GM19455 (cell line): ENCODE measurements at regions not wholly inside any gene's neighbourhood (a gene's known extent, or its start where the extent isn't known, plus 50 kb on each side); places are given as distances from the start of the nearest gene placed in this dataset.

Experiments
- ATAC-seq: cut with Tn5 transposase; IDR thresholded peaks from one replicate; pipeline ENCODE4 v1.9.1; 2021; ENCODE audit not compliant: unreplicated experiment

DNA sequence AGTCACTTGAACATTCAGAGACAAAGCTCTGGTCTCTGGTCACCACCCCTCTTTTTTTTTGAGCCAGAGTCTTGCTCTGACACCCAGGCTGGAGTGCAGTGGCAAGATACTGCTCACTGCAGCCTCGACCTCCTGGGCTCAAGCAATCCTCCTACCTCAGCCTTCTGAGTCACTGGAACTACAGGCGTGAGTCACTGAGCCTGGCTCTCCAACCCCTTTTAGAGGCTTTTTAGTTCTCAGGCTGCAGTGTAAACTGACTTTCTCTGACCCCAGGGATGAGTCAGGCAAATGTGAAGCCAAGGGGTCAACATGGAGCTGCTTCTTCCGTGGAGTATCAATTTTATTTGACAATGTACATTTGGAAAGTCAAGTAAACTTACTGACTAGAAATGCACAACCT is 229.2 kb downstream of the PTTG2 start:
- no peak for ATAC-seq

DNA sequence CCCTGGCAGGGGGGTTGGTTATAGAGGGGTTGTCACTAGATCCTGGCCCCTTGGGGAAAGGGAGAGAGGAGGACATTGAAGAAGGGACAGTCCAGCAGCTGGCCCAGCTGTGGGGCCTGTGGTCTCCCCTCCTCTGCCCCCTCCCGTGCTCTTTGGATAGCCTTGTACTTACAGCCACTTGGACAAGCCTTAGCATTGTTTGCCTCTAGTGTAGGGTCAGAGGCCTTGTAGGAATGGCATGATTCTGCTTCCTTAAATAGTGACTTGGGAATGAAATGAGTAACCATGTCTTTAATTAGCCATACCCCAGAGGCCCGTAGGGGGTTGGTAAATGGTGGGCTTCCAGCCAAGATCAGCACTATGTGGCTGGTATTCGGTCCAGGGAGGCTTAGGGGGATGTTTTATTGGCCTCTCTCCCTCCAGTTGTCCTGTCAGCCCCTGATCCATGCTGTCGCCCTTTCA is 230.6 kb downstream of the PTTG2 start:
- no peak for ATAC-seq

DNA sequence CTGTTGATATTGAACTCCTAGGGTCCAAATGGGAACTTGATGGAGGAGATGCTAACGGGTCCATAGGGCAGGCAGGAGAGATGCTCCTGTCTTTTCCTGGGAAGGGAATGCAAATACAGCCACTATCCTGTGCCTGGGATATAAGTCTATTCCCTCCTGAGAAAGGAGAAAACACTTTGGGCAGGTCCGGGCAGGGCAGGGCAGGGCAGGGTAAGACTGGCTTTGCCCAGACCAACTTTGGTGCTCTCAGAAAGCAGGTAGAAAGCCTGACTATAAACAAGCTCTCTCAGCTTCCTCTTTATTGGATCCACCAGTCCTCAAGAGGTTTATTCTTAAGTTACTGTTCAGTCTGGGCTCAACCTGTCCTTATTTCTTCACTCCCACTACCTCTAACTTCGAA is 232.3 kb downstream of the PTTG2 start:
- ATAC-seq: no peak

DNA sequence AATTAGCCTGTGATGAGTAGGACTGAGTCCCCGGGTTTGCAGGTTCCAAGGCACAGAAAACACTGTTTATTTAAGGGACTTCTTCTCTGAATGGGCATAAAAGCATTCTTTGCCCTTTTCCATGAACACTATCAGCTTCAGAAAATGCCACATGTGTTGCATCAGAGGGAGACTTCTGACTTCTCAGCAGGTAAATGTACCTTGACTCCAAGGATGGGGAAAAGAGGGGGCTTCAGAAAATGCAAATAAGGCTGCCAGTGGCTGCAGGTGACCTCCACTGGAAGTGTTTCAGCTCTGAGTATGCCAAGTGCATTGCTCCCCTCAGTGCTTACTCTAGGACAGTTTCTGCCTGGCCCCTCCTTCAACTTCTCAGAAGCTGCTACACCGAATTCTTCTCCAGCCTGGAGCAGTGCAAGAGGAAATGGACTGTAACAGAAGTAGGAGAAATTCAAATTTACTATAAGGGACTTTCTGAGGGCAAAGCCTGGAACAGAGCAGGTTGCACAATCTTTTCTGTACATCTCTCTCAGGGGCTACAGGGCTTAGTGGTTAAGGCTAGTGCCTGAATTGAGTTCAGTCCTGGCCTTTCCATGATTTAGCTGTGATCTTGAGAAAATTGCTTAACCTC is 233.2 kb downstream of the PTTG2 start:
- no peak for ATAC-seq

DNA sequence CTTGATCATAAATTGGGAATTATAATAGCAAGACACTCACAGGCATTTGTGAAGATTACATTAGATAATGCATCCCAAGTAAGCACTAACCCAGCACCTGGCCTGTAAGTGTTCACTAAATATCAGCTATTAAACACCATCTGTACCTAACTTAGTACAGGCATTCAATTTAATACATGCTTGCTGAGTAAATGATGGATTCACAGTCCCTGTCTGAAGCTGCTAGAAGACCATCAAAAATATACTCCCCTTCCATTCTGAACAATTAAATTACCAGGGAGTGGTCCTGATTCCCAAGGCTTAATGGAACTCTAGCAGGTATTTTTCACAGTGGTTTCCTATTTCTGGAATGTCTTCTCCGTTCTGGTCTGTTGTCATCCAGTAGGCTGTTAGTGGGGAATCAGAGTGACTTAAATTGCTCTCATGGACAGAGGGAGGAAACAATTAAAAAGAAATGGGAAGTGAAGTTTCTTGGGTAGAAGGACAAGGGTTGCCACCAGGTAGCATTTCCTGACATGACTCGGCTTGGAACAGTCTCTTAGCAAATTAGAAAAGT is 233.9 kb downstream of the PTTG2 start:
- no peak for ATAC-seq

DNA sequence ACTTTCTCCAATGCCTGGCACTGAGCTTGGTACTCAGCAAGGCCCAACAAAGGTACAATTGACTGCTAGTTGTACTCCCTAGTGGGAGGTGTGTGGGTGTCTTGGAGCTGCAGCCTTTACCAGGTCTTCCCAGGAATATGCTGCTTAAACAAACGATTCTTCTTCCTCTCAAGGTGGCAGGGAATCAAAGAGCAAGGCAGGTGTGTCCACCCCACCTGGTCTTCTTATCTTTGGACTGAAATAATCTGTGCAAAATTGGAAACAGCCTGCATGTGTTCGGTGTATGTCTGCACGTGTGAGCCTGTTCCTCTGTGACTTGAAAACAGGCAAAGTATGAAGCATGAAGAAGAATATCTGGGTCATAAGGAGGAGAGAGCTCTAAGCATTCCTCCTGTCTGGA is 235.3 kb downstream of the PTTG2 start:
- ATAC-seq: no peak

DNA sequence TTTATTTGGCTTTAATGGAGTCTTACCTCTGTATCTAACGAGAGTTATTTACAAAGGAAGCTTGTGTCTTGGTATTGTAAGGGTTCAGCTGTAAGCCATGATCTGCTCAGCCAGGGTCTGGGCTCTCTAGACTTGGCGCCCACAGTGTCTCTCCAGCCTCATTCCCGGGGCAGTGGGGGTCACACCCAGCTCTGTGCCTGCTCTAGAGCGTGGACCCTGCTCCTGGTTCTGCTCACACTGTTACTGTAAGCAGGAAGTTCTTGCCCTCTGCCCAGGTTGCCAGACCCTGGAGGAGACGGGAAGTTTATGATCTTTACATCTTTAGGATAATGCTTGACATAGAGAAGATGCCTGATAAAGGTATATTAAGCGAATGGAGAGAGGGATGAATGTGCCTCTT is 235.7 kb downstream of the PTTG2 start:
- no peak for ATAC-seq

DNA sequence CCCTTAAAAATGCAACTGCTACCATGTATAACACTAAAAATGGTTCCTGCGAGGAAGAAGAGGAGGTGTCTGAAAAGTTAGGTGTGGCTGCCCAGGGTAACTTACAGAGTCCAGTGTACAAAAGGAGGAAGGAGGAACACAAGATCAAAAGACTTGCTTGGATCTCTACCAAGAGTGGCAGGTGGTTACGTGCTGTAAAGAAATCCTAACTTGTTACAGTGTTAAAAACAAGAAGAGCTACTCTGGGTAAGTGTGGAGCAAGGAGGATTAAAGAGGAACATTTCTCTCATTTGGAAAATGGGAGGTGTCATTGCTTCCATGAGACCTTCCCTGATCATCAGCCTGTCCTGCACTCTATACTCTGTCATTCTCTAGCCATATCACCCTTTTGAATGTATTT is 242.0 kb downstream of the PTTG2 start:
- ATAC-seq: no peak

DNA sequence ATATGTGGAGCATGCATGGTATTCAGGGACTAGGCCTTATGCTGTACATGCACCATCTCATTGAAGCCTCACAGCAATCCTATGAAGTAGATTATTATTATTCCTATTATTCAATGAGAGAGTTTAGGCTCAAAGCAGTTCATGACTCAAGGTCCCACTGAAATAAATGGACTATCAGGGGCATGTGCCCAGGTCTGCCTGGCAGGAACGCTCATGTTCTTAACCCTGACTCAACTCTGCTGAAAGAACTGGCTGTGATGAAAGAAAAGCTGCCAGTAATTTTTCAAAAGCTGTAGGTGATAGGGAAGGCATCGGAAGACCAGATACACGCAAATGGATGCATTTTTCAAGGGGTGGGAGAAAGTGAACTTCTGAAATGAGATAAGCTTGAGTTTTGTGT is 243.4 kb downstream of the PTTG2 start:
- ATAC-seq: no peak

DNA sequence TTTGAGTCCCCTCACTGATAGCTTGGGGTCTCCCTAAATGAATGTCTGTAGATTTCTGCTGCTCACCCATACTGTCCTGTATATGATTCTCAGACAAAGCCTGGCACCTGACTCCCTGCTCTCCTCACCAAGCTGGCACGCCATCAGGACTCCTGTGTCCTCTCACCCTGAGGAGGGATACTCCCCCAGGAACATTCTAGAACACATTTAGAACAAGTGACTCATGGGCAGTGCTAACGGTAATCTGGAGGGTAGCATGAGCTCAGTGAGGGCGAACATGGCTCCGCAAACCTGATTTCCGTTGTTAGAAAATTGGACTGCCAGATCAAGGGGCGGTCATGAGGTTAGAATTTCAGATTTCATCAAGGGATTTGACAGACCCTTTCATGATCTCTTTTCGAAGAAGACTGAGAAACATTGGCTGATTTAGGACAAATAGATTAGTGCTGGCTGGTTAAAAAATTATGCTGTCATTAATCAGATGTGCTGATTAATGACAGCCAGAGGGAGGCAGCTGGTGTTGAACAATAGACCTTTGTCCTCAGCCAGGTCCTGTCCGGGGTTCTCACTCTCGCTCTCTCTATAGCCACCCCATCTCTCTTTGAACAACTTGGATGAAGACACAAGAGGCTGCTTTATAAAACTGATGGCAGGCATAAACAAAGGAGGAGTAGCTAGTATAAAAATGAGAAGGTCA is 244.3 kb downstream of the PTTG2 start:
- ATAC-seq: no peak

DNA sequence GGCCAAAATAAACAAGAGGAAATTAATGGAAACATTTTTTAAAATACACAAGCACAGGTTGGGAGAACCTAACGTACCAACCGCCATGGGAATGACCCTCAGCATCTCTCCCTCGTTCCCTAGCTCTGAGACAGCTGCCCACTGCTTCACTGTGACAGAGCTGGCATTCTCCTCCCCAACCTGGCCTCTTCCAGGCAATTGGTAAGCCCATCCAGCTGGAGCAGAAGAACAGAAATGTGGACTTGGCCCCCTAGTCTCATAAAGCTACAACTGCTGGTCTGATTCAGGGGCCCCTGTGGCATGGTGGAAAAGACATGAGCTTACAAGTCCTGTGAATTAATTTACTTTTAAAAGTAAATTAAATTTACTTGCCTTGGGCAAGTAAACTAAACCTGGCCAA is 245.1 kb downstream of the PTTG2 start:
- ATAC-seq: no peak

DNA sequence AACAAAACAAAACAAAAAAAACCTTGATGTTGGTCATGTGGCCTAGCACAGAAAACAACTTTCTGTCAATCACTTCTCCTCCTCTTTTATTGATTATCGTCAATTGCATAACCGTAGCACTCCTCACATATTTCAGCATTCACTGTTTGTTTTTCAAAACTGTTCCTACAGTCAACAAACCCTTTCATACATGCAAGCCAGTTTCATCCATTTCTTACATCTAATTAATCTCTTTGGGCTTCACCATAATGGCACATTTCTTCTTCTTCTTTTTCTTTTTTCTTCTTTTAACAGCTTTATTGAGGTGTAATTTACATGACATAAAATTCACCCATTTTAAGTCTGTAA is 246.9 kb downstream of the PTTG2 start:
- ATAC-seq: no peak

DNA sequence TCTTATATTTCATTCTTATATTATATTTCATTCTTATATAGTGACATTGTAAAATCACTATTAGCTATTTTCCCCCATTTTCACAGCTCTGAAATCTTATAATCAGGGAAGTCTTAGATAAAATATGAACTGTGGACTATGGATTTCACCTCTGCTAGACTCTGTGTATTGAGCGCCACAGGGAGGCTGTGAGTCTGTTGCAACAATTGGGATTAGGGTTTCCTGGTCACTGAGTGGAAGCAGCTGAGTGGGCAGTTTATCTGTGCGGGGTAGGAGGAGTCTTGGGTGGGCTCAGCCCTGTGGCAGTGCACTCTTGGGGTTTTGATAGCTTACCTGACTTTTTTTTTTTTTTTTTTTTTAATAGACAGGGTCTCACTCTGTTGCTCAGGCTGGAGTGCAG is 249.5 kb downstream of the PTTG2 start:
- no peak for ATAC-seq

DNA sequence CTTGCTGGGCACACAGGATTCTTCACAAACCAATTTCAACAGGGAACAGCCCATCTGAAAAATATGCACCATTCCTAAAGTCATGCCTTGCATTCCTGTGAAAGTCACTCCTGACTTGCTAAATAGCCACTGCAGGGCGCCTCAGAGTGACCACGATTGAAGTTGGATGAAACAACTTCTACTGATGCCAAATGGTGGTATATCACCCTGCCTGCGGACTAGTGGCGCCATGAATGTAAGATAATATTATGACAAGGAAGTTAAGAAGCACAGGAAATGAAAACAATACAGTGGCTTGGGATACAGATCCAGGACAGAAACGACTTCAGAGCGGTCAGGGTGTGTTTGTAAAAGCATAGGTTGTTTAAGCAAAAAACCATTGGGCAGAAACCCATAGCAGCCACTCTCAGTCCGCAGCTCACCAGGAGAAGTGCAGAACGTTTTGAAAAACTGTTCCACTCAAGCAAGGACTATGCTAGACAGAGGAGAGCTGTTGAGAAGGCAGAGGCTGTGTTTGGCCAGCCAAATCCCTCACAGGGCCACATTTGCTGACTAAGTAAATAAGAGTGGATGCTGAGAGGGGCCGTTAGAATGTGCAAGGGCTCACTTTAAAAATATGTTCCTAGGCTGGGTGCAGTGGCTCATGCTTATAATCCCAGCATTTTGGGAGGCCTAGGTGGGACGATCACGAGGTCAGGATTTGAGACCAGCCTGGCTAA is 250.4 kb downstream of the PTTG2 start:
- ATAC-seq: no peak

DNA sequence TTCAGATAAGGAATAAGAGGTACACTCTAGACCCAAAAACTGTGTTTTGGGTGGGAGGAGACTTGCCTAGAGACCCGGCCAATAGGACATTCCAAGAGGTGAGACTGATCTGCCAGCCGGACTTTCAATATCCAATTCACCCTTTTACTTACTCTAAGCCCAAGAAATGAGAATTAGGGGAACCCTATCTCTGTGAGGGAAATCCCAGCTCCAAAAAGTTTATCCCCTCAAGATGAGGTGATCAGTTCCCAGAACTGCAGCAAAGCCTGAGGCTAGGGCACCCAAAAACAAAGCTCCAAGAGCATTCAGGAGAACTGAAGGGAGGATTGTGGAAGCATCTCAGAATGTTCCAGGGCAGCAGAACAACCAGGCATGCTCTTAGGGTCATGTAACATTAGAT is 251.7 kb downstream of the PTTG2 start:
- ATAC-seq: no peak

DNA sequence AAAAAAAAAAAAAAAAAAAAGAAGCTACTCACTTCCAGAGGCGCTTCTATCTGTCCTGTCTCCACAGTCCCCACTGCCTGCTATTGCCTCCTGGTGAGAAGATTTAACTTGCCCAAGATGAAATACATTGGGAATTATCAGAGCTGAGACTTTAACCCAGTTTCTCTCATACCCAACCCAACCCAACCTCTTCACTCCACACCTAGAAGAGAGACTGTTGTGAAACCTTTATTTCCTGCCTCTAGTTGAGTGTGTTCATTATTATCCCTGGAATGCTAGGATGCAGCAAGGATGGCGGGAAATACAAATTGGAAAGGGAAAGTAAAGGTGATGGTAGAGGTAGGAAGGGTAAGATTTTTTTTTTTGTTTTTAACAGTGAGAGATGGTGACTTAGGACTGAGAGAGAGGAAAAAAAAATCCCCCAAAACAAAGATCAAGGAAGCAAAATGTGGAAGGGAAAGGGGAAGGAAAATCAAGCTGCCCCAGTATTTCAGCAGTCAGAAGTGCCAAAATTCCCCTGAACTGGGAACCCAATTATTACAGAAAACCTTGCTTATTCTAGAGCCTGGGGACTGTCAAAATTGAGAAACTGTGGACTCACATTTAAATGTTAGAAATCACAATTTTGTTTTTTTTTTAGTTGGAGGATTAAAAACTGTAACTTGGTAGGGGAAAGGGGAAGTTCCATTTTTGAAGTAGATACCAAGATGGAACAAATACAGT is 253.0 kb downstream of the PTTG2 start:
- no peak for ATAC-seq

DNA sequence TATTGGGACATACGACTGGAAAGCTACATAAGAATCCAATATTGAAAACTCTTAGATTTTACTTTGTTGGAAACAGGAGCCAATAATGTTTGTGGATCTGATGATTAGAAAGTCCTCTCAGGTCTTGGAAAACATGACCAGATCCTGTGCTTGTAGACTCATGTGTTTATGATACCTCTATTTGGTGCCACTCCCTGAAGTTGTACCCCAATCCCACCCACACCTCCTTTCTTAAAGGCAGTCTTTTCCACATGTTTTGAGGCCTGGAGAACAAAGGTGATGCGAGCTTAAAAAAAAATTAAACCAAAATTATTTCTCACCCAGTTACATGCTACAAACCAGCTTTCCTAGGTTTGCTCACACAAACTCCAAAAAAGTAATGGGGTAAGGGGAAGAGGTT is 262.7 kb downstream of the PTTG2 start:
- ATAC-seq: no peak

DNA sequence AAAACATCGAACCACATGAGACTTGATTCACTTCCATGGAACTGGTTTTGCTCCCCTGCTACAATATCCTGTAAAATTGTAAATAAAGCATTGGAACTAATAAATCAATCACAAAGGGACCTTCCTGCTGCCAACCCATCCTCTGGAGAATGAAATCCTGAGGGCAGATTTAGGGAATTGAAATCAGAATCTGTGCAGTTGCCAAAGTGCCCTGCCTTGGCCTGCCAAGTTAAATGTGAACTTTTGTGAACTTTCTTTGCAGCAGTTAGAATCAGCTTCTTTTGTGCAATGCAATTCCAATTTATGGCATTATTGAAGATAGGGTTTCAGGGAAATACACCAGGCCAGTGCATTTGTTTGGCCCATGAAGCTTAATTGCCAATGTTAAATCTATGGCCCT is 263.1 kb downstream of the PTTG2 start:
- ATAC-seq: no peak

DNA sequence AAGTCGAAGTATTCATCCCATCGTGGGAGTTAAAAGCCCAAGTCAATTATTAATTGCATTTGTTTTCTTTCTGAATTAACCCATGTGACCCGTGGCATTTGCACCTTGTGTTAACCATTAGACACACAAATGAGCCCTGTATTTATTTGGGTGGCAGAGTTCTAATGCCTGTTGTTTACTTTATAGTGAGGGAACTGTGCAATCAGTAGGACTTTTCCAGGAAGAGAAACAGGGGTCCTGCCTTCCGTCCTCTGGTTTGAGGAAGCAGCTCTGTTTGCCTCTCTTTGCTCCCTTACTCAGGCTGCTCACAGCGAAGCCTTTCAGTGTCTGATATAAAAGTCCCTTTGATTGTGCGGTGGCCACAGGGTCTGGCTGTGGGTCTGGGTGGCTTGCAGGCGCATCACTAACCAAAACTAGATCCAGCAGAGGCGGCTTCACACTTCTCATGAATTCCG is 263.6 kb downstream of the PTTG2 start:
- no peak for ATAC-seq

DNA sequence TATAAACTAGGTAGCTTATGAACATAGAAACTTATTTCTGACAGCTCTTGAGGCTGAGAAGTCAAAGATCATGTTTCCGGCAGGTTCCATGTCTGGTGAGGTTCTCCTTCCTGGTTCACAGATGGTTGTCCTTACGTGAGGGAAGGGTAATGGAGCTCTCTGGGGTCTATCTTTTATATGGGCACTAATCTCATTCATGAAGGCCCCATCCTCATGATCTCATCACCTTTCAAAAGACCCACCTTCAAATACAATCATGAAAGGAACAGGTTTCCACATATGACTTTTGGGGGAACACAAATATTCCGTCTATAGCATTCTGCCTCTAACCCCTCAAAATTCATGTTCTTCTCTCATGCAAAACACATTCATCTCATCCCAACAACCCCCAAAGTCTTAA is 264.7 kb downstream of the PTTG2 start:
- ATAC-seq: no peak

DNA sequence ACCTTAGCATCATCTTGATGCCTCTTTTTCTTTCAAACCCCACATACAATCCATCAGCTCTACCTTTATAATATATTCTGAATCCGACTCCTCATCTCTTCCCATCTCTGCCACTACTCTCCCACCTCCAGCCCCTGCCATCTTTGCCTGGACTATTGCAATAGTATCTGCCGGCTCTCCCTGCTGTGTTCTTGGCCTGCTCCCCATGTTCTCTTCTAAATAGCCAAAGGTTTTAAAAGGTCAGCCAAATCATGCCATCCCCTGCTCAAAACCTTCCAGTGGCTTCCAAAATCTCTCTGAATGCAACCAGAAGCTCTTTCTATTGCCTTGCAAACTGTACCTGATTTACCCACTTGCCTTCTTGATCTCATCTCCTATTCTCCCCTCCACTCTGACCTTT is 266.0 kb downstream of the PTTG2 start:
- no peak for ATAC-seq
